HCT116 (cell line): ENCODE measurements at regions not wholly inside any gene's neighbourhood (a gene's known extent, or its start where the extent isn't known, plus 50 kb on each side); places are given as distances from the start of the nearest gene placed in this dataset.

Source experiments
- ATAC-seq: fragments of 200-7000 bp; cut with Tn5 transposase; 2 replicates; pipeline ENCODE4 v1.9.1; 2020; ENCODE audit warnings: mild to moderate bottlenecking, moderate library complexity
- BruUV-seq: library from RNA; stranded (reverse); fragments of 400-500 nt; replicated peaks from 2 replicates; lab custom pipeline; 2021; lab: Mats Ljungman, UMichigan
- CTCF ChIA-PET: fragments of 300-600 bp; sonication (Branson Sonifier 250); formaldehyde crosslinking; loops from one replicate; lab custom pipeline; 2021; ENCODE audit warnings: antibody characterized with exemption; lab: Charles Lee
- POLR2A ChIA-PET: fragments of 300-600, 350-600 bp; sonication (Branson Sonifier 250); formaldehyde crosslinking; loops from one replicate; lab custom pipeline; 2021; ENCODE audit warnings: antibody characterized with exemption; lab: Charles Lee
- RAD21 ChIA-PET, 2 experiments: fragments of 300-600 bp; sonication (Branson Sonifier 250); formaldehyde crosslinking; loops; one replicate each; lab custom pipeline; 2023; ENCODE audit warnings: low total read pairs in 2 of 2; ENCODE audit not compliant: uncharacterized antibody in 2 of 2, unreplicated experiment in 2 of 2, low non-redundant PET in 1 of 2; lab: Charles Lee
- DNase-seq: peaks from one replicate; pipeline ENCODE4 v3.0.0-alpha.2; 2010; ENCODE audit warnings: low read depth, low spot score
- H2AFZ ChIP-seq: fragments of 200-600 bp; shearing (Covaris generic), sonication (generic); 2 replicates; pipeline ENCODE4 v1.6.1; 2017; ENCODE audit warnings: low read depth, mixed run types, mixed read lengths, antibody characterized with exemption, low read length; ENCODE audit not compliant: poor library complexity, severe bottlenecking
- H3K27ac ChIP-seq: 2 replicates; pipeline ENCODE4 v1.5.1; 2012; ENCODE audit warnings: low read depth, low read length
- H3K27me3 ChIP-seq: fragments of 200-600 bp; sonication (generic); 2 replicates; pipeline ENCODE4 v1.6.1; 2016; ENCODE audit warnings: mixed run types, low read length, mixed read lengths; ENCODE audit not compliant: insufficient read depth
- H3K36me3 ChIP-seq, 2 experiments: fragments of 200-500 bp in 1 of 2; fragments of 200-600 bp in 1 of 2; sonication (Bioruptor generic) in 1 of 2; sonication (generic) in 1 of 2; 2 replicates each; pipeline versions ENCODE4 v1.5.1 to v1.6.1; 2014 to 2016; ENCODE audit warnings: low read length in 2 of 2, inconsistent platforms in 1 of 2, mixed read lengths in 1 of 2, mixed run types in 1 of 2; ENCODE audit not compliant: insufficient read depth in 2 of 2, control insufficient read depth in 1 of 2
- H3K4me1 ChIP-seq, 2 experiments: fragments of 200-600 bp in 1 of 2; sonication (generic) in 1 of 2; 2 replicates each; pipeline versions ENCODE4 v1.5.1 to v1.6.1; 2012 to 2017; ENCODE audit warnings: low read length in 2 of 2, inconsistent platforms in 1 of 2, mild to moderate bottlenecking in 1 of 2, mixed read lengths in 1 of 2, mixed run types in 1 of 2, moderate library complexity in 1 of 2; ENCODE audit not compliant: insufficient read depth in 2 of 2, control insufficient read depth in 1 of 2
- H3K4me2 ChIP-seq: fragments of 200-600 bp; sonication (generic); 2 replicates; pipeline ENCODE4 v1.6.1; 2017; ENCODE audit warnings: mixed run types, low read length, mixed read lengths
- H3K4me3 ChIP-seq, 2 experiments: fragments of 200-600 bp in 1 of 2; sonication (generic) in 1 of 2; replicated peaks in 1 of 2; 2 replicates each; pipeline ENCODE4 v1.5.1; 2011 to 2016; ENCODE audit warnings: low read length in 2 of 2, control low read depth in 1 of 2, low read depth in 1 of 2, mild to moderate bottlenecking in 1 of 2, mixed read lengths in 1 of 2, mixed run types in 1 of 2
- H3K79me2 ChIP-seq: fragments of 200-600 bp; sonication (generic); 2 replicates; pipeline ENCODE4 v1.6.1; 2017; ENCODE audit warnings: mild to moderate bottlenecking, mixed run types, low read length, moderate library complexity, mixed read lengths; ENCODE audit not compliant: insufficient read depth
- H3K9ac ChIP-seq: fragments of 200-600 bp; sonication (generic); 2 replicates; pipeline ENCODE4 v1.6.1; 2016; ENCODE audit warnings: low read length, mixed read lengths
- H3K9me2 ChIP-seq: fragments of 200-600 bp; sonication (generic), shearing (Covaris generic); 2 replicates; pipeline ENCODE4 v1.6.1; 2017; ENCODE audit warnings: mixed run types, mild to moderate bottlenecking, moderate library complexity; ENCODE audit not compliant: insufficient read depth
- H3K9me3 ChIP-seq, 2 experiments: fragments of 200-500 bp in 1 of 2; fragments of 200-600 bp in 1 of 2; sonication (Bioruptor generic) in 1 of 2; sonication (generic) in 1 of 2; 2 replicates each; pipeline ENCODE4 v1.6.1; 2014 to 2017; ENCODE audit warnings: low read length in 2 of 2, mixed read lengths in 2 of 2, inconsistent platforms in 1 of 2, low read depth in 1 of 2, mild to moderate bottlenecking in 1 of 2, mixed run types in 1 of 2, moderate library complexity in 1 of 2; ENCODE audit not compliant: control insufficient read depth in 1 of 2, insufficient read depth in 1 of 2
- H4K20me1 ChIP-seq: fragments of 200-600 bp; sonication (generic), shearing (Covaris generic); 2 replicates; pipeline ENCODE4 v1.6.1; 2017; ENCODE audit warnings: mixed run types, mild to moderate bottlenecking, moderate library complexity; ENCODE audit not compliant: insufficient read depth
- EGR1 ChIP-seq: IDR thresholded peaks from 2 replicates; pipeline ENCODE4 v1.6.1; 2012; ENCODE audit warnings: low read depth
- EZH2 ChIP-seq: fragments of 200-600 bp; sonication (generic); IDR thresholded peaks from 2 replicates; pipeline ENCODE4 v1.6.1; 2017; ENCODE audit warnings: antibody characterized with exemption, mixed run types
- EZH2phosphoT487 ChIP-seq: fragments of 200-600 bp; IDR thresholded peaks from 2 replicates; pipeline ENCODE4 v1.6.1; 2018; ENCODE audit warnings: antibody characterized with exemption, borderline replicate concordance
- JUND ChIP-seq: IDR thresholded peaks from 2 replicates; pipeline ENCODE4 v1.6.1; 2012
- SP1 ChIP-seq: IDR thresholded peaks from 2 replicates; pipeline ENCODE4 v1.6.1; 2012; ENCODE audit warnings: low read depth
- ZFX ChIP-seq: fragments of 450-650 bp; IDR thresholded peaks from 2 replicates; pipeline ENCODE4 v1.6.1; 2017
- intact Hi-C: fragments of 100-400 bp; cut with micrococcal nuclease; formaldehyde crosslinking; loops from 2 replicates; pipeline ENCODE4 v1.10.0; 2022
- TF ChIP-seq, protein P1 (sequence below): IDR thresholded peaks from 2 replicates; pipeline ENCODE4 v1.6.1; 2012; ENCODE audit warnings: low read depth
- TF ChIP-seq, protein P2 (sequence below): IDR thresholded peaks from 2 replicates; pipeline ENCODE4 v1.6.1; 2012
- TF ChIP-seq, protein P3 (sequence below): IDR thresholded peaks from 2 replicates; pipeline ENCODE4 v1.6.1; 2012

DNA sequence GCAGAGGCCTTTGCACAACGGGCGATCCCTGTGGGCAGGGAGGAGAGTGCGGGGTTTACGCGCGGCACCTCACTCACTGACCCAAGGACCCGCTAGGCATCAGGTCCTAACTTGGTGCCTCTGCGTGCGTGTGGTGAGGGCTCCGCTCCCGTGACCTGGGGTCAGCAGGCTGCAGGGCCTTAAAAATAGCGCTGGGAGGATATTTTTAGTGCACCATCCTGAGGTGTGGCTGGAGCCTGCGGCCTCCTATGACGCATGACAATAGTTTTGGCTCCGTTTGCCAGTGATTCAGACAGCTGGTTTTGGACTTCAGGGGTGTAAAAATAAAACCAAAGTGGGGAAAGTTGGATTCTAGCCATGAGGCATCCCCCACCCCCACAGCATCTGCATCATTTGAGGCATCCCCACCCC, 139.0 kb downstream of the FAM43A start:
- RAD21 ChIA-PET = no interaction called here
- CTCF ChIA-PET = no interaction called here
- TF ChIP-seq, protein P1, sequence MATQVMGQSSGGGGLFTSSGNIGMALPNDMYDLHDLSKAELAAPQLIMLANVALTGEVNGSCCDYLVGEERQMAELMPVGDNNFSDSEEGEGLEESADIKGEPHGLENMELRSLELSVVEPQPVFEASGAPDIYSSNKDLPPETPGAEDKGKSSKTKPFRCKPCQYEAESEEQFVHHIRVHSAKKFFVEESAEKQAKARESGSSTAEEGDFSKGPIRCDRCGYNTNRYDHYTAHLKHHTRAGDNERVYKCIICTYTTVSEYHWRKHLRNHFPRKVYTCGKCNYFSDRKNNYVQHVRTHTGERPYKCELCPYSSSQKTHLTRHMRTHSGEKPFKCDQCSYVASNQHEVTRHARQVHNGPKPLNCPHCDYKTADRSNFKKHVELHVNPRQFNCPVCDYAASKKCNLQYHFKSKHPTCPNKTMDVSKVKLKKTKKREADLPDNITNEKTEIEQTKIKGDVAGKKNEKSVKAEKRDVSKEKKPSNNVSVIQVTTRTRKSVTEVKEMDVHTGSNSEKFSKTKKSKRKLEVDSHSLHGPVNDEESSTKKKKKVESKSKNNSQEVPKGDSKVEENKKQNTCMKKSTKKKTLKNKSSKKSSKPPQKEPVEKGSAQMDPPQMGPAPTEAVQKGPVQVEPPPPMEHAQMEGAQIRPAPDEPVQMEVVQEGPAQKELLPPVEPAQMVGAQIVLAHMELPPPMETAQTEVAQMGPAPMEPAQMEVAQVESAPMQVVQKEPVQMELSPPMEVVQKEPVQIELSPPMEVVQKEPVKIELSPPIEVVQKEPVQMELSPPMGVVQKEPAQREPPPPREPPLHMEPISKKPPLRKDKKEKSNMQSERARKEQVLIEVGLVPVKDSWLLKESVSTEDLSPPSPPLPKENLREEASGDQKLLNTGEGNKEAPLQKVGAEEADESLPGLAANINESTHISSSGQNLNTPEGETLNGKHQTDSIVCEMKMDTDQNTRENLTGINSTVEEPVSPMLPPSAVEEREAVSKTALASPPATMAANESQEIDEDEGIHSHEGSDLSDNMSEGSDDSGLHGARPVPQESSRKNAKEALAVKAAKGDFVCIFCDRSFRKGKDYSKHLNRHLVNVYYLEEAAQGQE = no peak
- TF ChIP-seq SP1 (no peak), EZH2phosphoT487 (no peak), EZH2 (no peak), JUND (no peak)
- TF ChIP-seq, protein P2, sequence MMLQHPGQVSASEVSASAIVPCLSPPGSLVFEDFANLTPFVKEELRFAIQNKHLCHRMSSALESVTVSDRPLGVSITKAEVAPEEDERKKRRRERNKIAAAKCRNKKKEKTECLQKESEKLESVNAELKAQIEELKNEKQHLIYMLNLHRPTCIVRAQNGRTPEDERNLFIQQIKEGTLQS = no peak
- H4K20me1 ChIP-seq = no peaks in the 10 kb centered on the region
- POLR2A ChIA-PET = no interaction called here
- no TSS peak for BruUV-seq
- DNase-seq (no peak), ATAC-seq (no peak)
- H3K27me3 ChIP-seq = no peaks in the 10 kb centered on the region
- no peak overlapping the region for H3K4me3 ChIP-seq
- H2AFZ ChIP-seq = no peak overlapping the region
- no peaks in the 10 kb centered on the region for H3K79me2 ChIP-seq
- H3K4me1 ChIP-seq = no peaks in the 10 kb centered on the region
- no peaks in the 10 kb centered on the region for H3K9me3 ChIP-seq
- no peaks in the 10 kb centered on the region for H3K9me2 ChIP-seq
- no peak overlapping the region for H3K4me2 ChIP-seq
- intact Hi-C loops = no loop called here
- no peaks in the 10 kb centered on the region for H3K36me3 ChIP-seq
- H3K9ac ChIP-seq = no peak overlapping the region
- no peak overlapping the region for H3K27ac ChIP-seq

DNA sequence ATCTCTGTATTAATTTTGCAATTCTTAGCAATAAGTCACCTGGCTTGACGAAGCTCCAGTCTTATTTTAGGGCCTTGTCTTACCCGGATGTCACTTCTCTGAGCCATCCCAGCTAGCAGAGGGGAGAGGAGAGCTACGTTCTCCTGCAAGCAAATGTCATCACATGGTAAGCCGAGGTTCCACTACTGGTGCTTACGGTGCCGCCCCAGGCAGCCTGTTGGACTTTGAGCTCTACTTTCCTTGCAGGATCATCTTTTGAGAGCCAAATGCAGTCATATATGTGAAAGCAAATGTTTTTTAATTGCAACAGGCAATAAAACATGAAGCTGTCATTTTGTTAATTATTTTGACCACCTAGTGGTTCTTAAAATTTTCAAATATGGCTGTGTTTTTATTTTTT, 140.9 kb downstream of the FAM43A start:
- no peak for ATAC-seq
- Histone ChIP-seq H3K27ac (no peak overlapping the region), H3K9me2 (no peaks in the 10 kb centered on the region), H3K79me2 (no peaks in the 10 kb centered on the region), H2AFZ (no peak overlapping the region), H4K20me1 (no peaks in the 10 kb centered on the region), H3K9me3 (no peaks in the 10 kb centered on the region), H3K4me2 (no peak overlapping the region), H3K9ac (no peak overlapping the region), H3K4me3 (no peak overlapping the region), H3K36me3 (no peaks in the 10 kb centered on the region), H3K4me1 (no peaks in the 10 kb centered on the region), H3K27me3 (no peaks in the 10 kb centered on the region)
- intact Hi-C loops = no loop called here
- no TSS peak for BruUV-seq
- CTCF ChIA-PET = no interaction called here
- RAD21 ChIA-PET = no interaction called here
- POLR2A ChIA-PET = no interaction called here
- no peak for TF ChIP-seq EGR1
- TF ChIP-seq, protein P1 = no peak
- no peak for TF ChIP-seq ZFX
- TF ChIP-seq, protein P3, sequence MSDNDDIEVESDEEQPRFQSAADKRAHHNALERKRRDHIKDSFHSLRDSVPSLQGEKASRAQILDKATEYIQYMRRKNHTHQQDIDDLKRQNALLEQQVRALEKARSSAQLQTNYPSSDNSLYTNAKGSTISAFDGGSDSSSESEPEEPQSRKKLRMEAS = no peak
- DNase-seq = no peak
